ENCODE measurements at regions not wholly inside any gene's neighbourhood (a gene's known extent, or its start where the extent isn't known, plus 50 kb on each side); places are given as distances from the start of the nearest gene placed in this dataset.

GRCh38 chr15:31437686-31438085 lies 111.1 kb downstream of the KLF13 start (continued):
- TF ChIP-seq RBBP5 (conservative IDR thresholded peaks at IDR 0.05) (no peak), ZBED1 (IDR thresholded peaks at IDR 0.05; ENCODE audit: borderline replicate concordance) (no peak), PKNOX1 (IDR thresholded peaks at IDR 0.05) (0 out of 2 replicates have a peak, but pooled peaks have one; percentile 12), ZNF274 (IDR thresholded peaks at IDR 0.05; ENCODE audit: insufficient read depth, insufficient read length) (no peak), NR2C1 (IDR thresholded peaks at IDR 0.05) (no peak), PAX5 (IDR thresholded peaks at IDR 0.05; ENCODE audit: borderline replicate concordance, low read depth, low read length) (peak; percentile 71; the same call in 1 of the 2 replicates), EP300 (IDR thresholded peaks at IDR 0.05; ENCODE audit: borderline replicate concordance in 1 of 2, control insufficient read depth in 1 of 2, low read depth in 2 of 2, low read length in 2 of 2) (peak in 1 of 2 experiments; percentile 65; a peak in 1 of 4 replicates), BCL11A (IDR thresholded peaks at IDR 0.05; ENCODE audit: low read depth, low read length) (peak; percentile 51; the same call in 1 of the 2 replicates), IKZF2 (IDR thresholded peaks at IDR 0.05) (peak; percentile 58 to 61; a peak in 3 of 4 replicates), TCF3 (IDR thresholded peaks at IDR 0.05; ENCODE audit: borderline replicate concordance, insufficient read depth, low read depth, low read length) (peak; percentile 66; the same call in 1 of the 2 replicates)

GRCh38 chr15:31438601-31439265 lies 112.1 kb downstream of the KLF13 start:
- H3K9me3 ChIP-seq (replicated peaks; ENCODE audit: control insufficient read depth, insufficient read depth, low read length), result no peaks in the 10 kb centered on the region
- SMC1A ChIA-PET (ENCODE audit: uncharacterized antibody, unreplicated experiment), result interaction anchor here (1.1 to 7.7 kb wide), 17 partner anchors 9 to 239 kb away, joined by 3 to 166 read pairs (median 6); no protein-coding TSS in a partner anchor
- in situ Hi-C loops (cut with MboI) (loop anchor here (5.0 kb wide), 2 partner anchors 49 to 236 kb away; no protein-coding TSS in a partner anchor), intact Hi-C loops (cut with micrococcal nuclease; ENCODE audit: unreplicated experiment) (loop anchor here (1.0 to 5.0 kb wide), 4 partner anchors 34 to 211 kb away; no protein-coding TSS in a partner anchor)
- H3K79me2 ChIP-seq (ENCODE audit: control insufficient read depth, insufficient read depth, low read length), result no peaks in the 10 kb centered on the region
- no peaks in the 10 kb centered on the region for H3K27me3 ChIP-seq (replicated peaks in 1 of 2; ENCODE audit: control insufficient read depth in 2 of 2, insufficient read depth in 2 of 2, low read length in 1 of 2)
- H3K4me1 ChIP-seq (ENCODE audit: control insufficient read depth, insufficient read depth, low read length), result peaks cover 61% of the 10 kb centered on the region
- no peaks in the 10 kb centered on the region for H3K36me3 ChIP-seq (ENCODE audit: control insufficient read depth in 2 of 2, insufficient read depth in 2 of 2, low read length in 1 of 2)
- DNase-seq (ENCODE audit: low read depth, low spot score) (no peak), ATAC-seq (no peak), FAIRE-seq (peak; percentile 54)
- H4K20me1 ChIP-seq (ENCODE audit: control insufficient read depth, insufficient read depth), result no peaks in the 10 kb centered on the region
- H3K4me2 ChIP-seq (ENCODE audit: control insufficient read depth, insufficient read depth), result no peak overlapping the region
- H3K27ac ChIP-seq (ENCODE audit: control insufficient read depth, insufficient read depth), result peak overlapping the region; percentile 60
- BruUV-seq (replicated peaks), result no TSS peak
- RAD21 ChIA-PET (ENCODE audit: unreplicated experiment), result interaction anchor here (0.9 to 10.1 kb wide), 13 partner anchors 18 to 224 kb away, joined by 3 to 213 read pairs (median 6); no protein-coding TSS in a partner anchor
- POLR2A ChIA-PET, result interaction anchor here (0.9 to 4.8 kb wide), 10 partner anchors 20 to 233 kb away, joined by 3 to 32 read pairs (median 3); no protein-coding TSS in a partner anchor
- 89% methylated on average over 10 of the region's 10 CpGs for WGBS (ENCODE audit: insufficient coverage, insufficient replicate concordance, low lambda C conversion rate, missing lambda C conversion rate)
- no peak overlapping the region for H3K4me3 ChIP-seq
- CTCF ChIA-PET, result interaction anchor here (0.9 to 12.7 kb wide), 15 partner anchors 16 to 310 kb away, joined by 3 to 336 read pairs (median 6); no protein-coding TSS in a partner anchor
- H3K9ac ChIP-seq (ENCODE audit: control insufficient read depth, insufficient read depth, low read length), result no peak overlapping the region
- no peak overlapping the region for H2AFZ ChIP-seq (ENCODE audit: control insufficient read depth, low read depth, low read length)
- no peak for TF ChIP-seq POLR2AphosphoS2 (IDR thresholded peaks at IDR 0.05; ENCODE audit: low read depth, low read length)
- TF ChIP-seq MEF2B (IDR thresholded peaks at IDR 0.05; ENCODE audit: partially characterized antibody, poor library complexity, severe bottlenecking), result no peak
- no peak for TF ChIP-seq ETV6 (conservative IDR thresholded peaks at IDR 0.05 in 1 of 2, IDR thresholded peaks at IDR 0.05 in 1 of 2; ENCODE audit: borderline replicate concordance in 1 of 2, low read depth in 1 of 2)
- no peak for TF ChIP-seq E2F4 (IDR thresholded peaks at IDR 0.05; ENCODE audit: low read depth, low read length)
- TF ChIP-seq CBX5 (IDR thresholded peaks at IDR 0.05; ENCODE audit: low read depth), result no peak
- TF ChIP-seq E2F8 (IDR thresholded peaks at IDR 0.05; ENCODE audit: low read depth, partially characterized antibody), result no peak

All from GM12878 (cell line).